MM.1S (cell line): ENCODE measurements at regions not wholly inside any gene's neighbourhood (a gene's known extent, or its start where the extent isn't known, plus 50 kb on each side); places are given as distances from the start of the nearest gene placed in this dataset.

Experiments
- CTCF ChIP-seq: fragments of 300-600 bp; sonication (generic); IDR thresholded peaks from 2 replicates; pipeline ENCODE4 v1.5.1; 2016; ENCODE audit warnings: antibody characterized with exemption, low read length, mixed read lengths
- EZH2 ChIP-seq: fragments of 300-600 bp; sonication (generic); optimal IDR thresholded peaks from 2 replicates; pipeline ENCODE3; 2017; ENCODE audit warnings: low read depth, mild to moderate bottlenecking, antibody characterized with exemption, low read length, mixed read lengths
- EZH2phosphoT487 ChIP-seq: fragments of 300-600 bp; sonication (generic); IDR thresholded peaks from 2 replicates; pipeline ENCODE4 v1.6.1; 2018; ENCODE audit warnings: antibody characterized with exemption, low read length

DNA sequence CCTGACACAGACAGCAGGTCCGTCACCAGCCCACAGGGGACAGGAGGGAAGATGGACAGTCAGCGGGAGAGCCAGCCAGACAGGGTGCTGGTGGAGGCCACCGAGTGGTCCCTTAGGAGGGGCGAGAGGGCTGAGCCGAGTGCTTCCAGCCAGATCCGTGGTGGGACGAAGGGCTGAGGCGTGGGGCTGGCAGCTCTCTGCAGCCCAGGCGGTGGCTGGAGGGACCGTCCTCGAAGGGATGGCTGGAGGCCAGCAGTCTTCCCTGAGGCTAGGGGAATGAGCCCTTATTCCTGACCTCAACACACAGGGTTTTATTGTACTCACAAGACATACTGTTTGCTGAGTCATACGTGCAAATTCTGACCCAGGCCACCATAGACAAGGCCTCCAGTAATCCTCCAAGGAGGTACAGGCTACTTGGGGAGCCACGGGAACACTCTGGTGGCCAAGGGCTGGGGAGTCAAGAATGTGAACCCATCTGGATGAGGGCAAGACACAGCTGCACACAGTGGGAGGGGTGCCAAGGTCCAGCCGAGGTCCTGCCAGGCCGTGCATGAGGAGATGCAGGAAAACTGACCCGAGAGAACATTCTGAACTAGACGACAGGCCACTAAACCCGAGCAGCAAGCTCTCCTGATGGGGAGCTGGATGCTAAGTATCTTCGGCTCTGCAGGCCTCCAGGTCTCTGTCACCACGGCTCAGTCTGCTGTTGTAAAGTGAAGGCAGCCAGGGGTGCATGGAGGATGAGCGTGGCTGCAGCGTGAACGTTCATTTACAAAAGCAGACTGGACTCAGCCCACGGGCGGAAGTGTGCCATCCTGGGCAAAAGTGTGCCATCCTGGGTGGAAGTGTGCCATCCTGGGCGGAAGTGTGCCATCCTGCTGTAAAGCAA lies 242.5 kb downstream of the TTLL2 start:
- TF ChIP-seq CTCF (no peak), EZH2phosphoT487 (no peak), EZH2 (no peak)
